8988T (cell line): ENCODE measurements at regions not wholly inside any gene's neighbourhood (a gene's known extent, or its start where the extent isn't known, plus 50 kb on each side); places are given as distances from the start of the nearest gene placed in this dataset.
"Not testable (repeated sequence)": the region's sequence is repeated elsewhere in the genome, so short reads cannot be mapped to it uniquely, and the experiment has no call there.

Source experiments
- DNase-seq: peaks from one replicate; pipeline ENCODE4 v3.0.0; 2011

GRCh38 chr2:161041356-161041755 lies 118.9 kb upstream of the TANK start:
- no peak for DNase-seq

DNA sequence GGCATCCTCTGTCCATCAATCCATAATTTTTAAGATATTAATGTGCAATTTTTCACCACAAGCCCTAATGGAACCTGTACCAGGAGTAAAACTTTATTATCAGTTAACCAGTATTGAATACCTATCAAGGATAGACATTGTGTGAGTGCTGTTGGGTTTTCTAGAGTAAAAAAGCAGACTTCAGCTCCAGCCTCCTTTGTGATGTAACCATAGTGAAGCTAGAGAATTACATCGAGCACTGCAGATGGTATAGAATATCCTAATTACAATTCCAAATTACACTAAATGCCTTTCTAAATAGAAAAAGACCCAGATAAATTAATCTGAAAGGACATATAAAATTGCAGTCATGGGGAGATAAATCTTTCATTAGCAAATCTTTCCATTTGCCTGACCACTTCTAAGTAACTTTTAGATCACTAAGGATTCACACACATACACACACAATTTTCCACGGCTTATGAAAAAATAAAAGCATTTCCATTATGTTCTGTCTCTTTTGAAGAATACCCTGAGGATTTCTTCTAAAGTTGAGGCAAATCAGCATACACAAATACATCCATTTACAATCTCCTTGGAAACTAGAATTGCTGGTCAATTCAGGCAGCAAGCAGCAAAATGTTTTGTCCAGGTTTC lies 117.1 kb upstream of the TANK start:
- DNase-seq: no peak

GRCh38 chr2:161044095-161044865 lies 115.9 kb upstream of the TANK start:
- DNase-seq: no peak

GRCh38 chr2:161044921-161045320 lies 115.3 kb upstream of the TANK start:
- no peak for DNase-seq

DNA sequence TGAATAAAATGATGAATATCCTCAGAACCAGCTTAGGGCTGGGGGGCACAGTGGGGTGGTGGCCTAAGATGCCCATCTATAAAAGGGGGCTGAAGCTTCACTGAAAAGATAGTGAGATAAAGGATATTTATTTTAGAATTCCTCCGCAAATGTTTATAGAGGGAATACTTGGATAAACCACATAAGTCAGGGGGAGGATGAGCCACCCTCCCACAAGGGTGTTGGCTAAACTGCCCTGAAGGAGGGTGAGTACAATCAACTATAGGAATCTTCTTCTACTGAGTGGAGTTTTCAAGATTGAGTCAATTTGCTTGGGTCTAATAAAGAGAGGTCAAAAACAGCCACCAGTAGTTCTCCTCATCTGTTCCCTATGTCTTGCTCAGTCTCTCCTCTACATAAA lies 114.5 kb upstream of the TANK start:
- DNase-seq: no peak

- DNase-seq: no peak
These were observed 113.4 kb upstream of the TANK start for GRCh38 chr2:161046876-161047275.

DNA sequence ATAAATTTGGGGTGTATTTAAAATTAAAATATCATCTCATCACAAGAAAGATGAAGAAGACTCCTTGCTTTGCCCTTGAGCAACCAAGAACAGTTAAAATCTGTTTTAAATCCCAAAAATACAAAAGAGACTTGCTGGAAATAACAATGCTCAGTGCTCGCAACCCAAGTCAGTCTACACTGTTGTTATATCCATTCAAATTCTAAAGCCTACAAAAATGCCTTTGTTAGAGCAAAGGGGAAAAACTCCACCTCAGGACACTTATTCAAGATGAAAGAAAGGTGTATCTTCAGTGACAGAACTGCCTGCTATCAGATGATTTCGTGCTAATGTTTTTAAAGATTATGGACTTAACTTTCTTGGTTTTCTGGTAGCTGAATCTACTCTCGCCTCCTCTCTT lies 111.9 kb upstream of the TANK start:
- DNase-seq: no peak

DNA sequence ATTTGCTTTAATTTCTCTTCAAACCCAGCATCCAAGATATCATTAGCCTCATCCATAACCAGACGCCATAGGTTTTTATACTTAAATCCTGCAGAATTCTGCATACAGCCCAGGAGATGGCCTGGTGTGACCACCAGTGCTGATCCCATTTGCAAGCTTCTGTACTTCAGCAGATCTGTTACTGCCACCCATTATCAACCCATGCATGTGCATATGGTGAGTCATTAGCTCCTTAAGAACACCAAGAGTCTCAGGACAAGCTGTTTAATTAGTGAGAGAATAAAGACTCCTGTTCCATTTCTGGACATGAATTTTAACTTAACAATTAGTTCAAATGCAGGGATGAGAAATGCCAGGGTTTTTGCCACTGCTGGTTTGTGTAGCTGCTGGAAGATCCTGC lies 110.7 kb upstream of the TANK start:
- DNase-seq: no peak

DNA sequence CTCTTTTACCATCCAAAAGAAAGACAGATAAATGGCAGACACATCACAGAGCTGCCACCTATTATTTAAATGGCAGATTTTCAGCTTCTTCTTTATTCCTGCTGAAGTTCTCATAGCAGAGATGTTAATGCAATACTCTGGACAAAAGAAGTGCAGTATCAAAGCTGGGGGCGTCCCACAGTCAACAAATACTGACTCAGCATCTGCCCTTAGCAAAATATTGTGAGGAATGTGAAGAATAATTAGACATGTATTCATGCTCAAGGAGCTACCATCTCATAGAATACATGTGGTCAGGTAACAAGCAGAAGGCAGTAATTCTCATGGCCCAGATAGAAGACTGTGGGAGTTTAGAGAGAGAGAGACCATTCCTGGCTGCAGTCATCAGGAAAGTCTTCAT lies 108.0 kb upstream of the TANK start:
- no peak for DNase-seq

DNA sequence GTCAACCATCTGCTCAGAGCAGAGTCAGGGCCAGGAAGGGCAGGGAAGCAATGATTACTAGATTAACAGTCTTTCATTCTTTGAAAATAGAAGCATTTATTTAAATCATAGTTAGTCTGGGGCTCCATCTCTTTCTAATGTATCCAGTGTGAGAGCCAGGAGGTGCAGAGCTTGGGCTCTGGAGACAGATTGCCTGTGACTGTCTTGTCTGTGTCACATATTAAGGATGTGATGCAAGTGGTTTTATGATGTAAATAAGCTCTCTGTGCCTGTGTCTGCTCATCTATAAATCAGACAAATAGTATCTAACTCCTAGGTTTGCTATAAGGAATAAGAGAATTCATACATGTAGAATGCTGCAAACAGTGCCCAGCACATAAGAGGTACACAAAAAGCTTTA lies 104.9 kb upstream of the TANK start:
- no peak for DNase-seq

DNA sequence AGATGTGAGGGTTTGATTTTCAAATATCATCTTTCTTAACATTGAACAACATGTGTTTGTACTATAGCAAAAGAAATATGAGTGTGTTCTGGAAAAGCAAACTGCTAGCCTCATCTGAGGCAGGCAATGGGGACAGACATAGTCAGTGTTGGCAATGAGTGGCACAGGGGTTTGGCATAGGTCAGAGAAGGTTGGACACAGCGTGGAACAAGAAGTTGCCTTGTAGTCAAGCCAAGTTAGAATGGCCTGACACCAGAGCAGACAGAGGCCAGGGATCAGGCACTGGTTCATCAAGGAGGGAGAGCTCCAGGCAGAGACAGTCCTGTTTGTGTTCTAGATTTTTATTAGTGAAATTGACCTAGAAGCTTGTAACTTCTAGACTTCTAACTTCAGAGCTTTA lies 100.8 kb upstream of the TANK start:
- DNase-seq: no peak

- DNase-seq: no peak
These were observed 98.4 kb upstream of the TANK start for GRCh38 chr2:161061786-161062185.

DNA sequence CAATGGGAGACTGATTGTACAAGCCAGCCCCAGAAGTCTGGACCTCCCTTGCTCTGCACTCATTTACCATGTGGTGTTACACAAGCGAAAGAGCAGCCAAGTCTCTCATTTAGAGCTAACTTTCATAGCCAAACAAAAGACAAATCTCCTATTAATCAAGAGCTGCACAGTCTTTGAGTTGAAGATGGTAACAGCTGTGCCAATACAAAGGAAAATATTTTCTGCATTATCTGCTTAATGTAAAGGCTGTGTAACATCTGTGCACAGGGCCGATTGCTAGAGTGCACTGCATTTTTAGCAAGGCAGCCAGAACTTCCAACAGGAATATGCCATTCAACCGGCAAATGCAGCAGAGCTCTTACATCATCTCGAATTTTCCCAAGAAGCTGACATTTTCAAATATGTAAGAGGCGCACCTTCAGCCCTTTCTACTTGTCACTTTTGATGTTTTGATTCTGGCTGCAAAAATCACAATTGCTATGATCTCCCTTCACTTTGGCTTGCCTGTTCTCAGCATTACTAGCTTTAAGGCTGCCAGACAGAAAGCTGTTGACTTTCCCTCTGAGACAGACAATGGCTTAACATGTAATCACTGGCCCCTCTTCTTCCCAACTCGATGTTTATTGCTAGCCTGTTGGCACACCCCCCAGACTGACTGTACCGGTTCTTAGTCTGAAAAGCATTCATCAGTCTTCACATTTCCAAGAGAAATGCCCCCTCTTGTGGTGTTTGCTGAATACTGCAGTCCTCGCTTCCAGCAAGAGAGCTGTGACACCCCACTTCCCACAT lies 96.9 kb upstream of the TANK start:
- DNase-seq: peak; percentile 12

GRCh38 chr2:161063946-161064306 lies 96.3 kb upstream of the TANK start:
- no peak for DNase-seq

GRCh38 chr2:161067846-161068350 lies 92.3 kb upstream of the TANK start:
- no peak for DNase-seq

DNA sequence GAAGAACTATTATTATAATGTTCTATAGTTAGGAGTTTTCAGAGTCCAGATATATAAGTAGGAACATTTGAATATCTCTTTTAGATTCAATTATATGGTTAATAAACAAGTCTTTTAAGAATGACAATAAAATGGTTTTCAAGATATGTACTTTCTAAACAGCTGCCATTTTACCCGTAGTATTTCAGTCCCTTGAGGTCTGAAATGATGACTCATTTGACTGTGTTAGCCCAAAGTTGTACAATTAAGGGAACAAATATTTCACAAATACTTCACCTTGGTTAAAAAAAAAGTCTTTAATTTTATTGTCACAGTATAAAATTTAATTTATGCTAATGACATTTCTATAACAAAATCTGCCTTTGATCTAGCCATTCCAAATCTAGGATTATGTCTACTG lies 91.6 kb upstream of the TANK start:
- DNase-seq: no peak

DNA sequence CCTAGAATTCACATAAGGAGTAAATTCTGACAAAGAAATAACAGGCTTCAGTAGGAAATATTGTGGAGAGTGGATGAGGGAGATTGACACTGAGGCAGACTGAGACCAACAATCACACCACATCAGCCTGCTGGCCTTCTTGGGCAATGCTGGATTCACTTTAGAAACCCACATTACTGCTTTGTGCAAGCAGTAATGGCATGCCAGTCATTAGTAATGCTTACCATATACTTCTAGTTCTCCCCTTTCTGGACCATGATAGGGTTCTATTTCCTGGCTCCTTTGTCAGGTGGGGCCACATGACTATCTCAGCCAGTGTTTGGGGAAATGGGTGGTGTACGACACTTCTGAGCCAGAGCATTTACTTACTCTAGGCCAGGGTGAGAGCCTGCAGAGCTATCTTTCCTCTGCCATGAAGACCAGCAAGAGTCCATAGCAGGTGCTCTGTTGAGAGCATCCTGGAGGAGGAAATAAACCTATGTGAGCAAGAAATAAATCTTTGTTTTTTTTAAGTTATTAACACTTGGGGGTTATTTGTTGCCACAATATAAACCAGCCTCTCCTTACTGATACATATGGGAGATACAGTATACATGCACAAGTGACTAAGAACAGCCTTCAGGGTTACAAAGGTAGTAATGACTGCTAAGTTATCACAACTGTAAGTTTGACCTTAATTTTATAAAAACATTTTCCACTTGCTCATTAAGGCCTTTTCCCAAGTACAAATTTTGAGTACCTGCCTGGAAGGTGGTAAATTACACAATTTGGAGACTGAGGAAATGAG lies 89.3 kb upstream of the TANK start:
- no peak for DNase-seq

DNA sequence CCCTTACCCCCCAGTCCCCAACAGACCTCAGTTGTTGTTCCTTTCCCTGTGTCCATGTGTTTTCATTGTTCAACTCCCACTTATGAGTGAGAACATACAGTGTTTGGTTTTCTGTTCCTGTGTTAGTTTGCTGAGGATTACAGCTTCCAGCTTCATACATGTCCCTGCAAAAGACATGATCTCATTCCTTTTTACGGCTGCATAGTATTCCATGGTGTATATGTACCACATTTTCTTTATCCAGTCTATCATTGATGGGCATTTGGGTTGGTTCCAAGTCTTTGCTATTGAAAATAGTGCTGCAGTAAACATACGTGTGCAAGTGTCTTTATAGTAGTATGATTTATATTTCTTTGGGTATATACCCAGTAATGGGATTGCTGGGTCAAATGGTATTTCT lies 87.8 kb upstream of the TANK start:
- DNase-seq: not testable (repeated sequence)

DNA sequence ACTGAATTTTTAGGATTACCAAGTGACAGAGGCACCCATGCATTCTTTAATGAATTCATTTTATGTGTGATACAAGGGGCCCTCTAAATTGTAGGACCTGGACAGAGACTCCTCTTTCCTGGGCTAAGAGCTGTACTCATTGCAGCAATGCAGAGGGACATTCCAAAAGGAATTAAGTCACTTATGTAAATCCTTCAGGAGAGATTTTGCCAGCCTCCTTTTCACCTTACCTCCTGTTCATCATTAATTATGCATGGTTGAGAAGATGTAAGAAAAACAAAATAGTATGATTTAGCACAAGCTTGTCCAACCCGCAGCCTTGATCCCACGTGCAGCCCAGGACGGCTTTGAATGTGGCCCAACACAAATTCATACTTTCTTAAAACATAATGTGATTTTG lies 84.5 kb upstream of the TANK start:
- DNase-seq: no peak

- no peak for DNase-seq
These were observed 83.3 kb upstream of the TANK start for GRCh38 chr2:161076936-161077335.

GRCh38 chr2:161077367-161078210 lies 82.6 kb upstream of the TANK start:
- DNase-seq: no peak

DNA sequence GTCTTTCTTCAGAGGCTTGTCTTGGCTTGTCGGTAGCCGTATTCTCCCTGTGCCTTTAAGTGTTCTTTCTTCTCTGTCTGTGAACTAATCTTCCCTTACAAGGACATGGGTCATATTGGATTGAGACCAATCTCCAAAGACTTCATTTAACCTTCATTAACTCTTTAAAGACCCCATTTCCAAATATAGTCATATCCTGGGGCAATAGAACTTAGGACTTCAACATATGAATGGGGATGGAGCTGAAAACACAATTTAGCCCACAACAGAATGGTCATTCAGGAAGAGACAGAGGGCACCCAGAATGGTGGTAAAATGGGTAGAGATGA lies 82.1 kb upstream of the TANK start:
- no peak for DNase-seq
